ENCODE measurements at regions not wholly inside any gene's neighbourhood (a gene's known extent, or its start where the extent isn't known, plus 50 kb on each side); places are given as distances from the start of the nearest gene placed in this dataset.
"Not testable (repeated sequence)": the region's sequence is repeated elsewhere in the genome, so short reads cannot be mapped to it uniquely, and the experiment has no call there.

GRCh38 chr15:39230205-39230907, 350.5 kb upstream of the THBS1 start:
- DNase-seq = no peak

GRCh38 chr15:39230908-39231285, 350.0 kb upstream of the THBS1 start:
- DNase-seq = no peak

GRCh38 chr15:39232512-39232911, 348.4 kb upstream of the THBS1 start:
- no peak for DNase-seq

GRCh38 chr15:39235084-39235795, 345.6 kb upstream of the THBS1 start:
- DNase-seq = no peak

- no peak for DNase-seq
Observed at GRCh38 chr15:39236375-39236774, 344.5 kb upstream of the THBS1 start.

- DNase-seq = no peak
Observed at GRCh38 chr15:39238443-39238842, 342.4 kb upstream of the THBS1 start.

GRCh38 chr15:39239562-39239961, 341.3 kb upstream of the THBS1 start:
- no peak for DNase-seq

- no peak for DNase-seq
Observed at GRCh38 chr15:39242345-39242744, 338.5 kb upstream of the THBS1 start.

GRCh38 chr15:39243396-39243795, 337.5 kb upstream of the THBS1 start:
- DNase-seq = no peak

GRCh38 chr15:39244776-39245175, 336.1 kb upstream of the THBS1 start:
- no peak for DNase-seq

- DNase-seq = no peak
Observed at GRCh38 chr15:39246523-39246922, 334.4 kb upstream of the THBS1 start.

GRCh38 chr15:39247574-39247973, 333.3 kb upstream of the THBS1 start:
- no peak for DNase-seq

- no peak for DNase-seq
Observed at GRCh38 chr15:39248204-39248603, 332.7 kb upstream of the THBS1 start.

GRCh38 chr15:39250001-39250400, 330.9 kb upstream of the THBS1 start:
- DNase-seq = no peak

GRCh38 chr15:39250460-39251186, 330.3 kb upstream of the THBS1 start:
- no peak for DNase-seq

GRCh38 chr15:39251413-39252133, 329.3 kb upstream of the THBS1 start:
- DNase-seq = no peak

- no peak for DNase-seq
Observed at GRCh38 chr15:39252134-39252470, 328.8 kb upstream of the THBS1 start.

GRCh38 chr15:39253552-39253951, 327.3 kb upstream of the THBS1 start:
- DNase-seq = no peak

GRCh38 chr15:39254181-39254580, 326.7 kb upstream of the THBS1 start:
- no peak for DNase-seq

- peak; percentile 63 for DNase-seq
Observed at GRCh38 chr15:39255760-39256159, 325.1 kb upstream of the THBS1 start.

- DNase-seq = no peak
Observed at GRCh38 chr15:39260391-39260790, 320.5 kb upstream of the THBS1 start.

- DNase-seq = no peak
Observed at GRCh38 chr15:39260791-39261190, 320.1 kb upstream of the THBS1 start.

- DNase-seq = not testable (repeated sequence)
Observed at GRCh38 chr15:39261397-39262183, 319.3 kb upstream of the THBS1 start.

All from NCI-H510A (cell line).